Amniotic epithelial cell (primary cell): ENCODE measurements at regions not wholly inside any gene's neighbourhood (a gene's known extent, or its start where the extent isn't known, plus 50 kb on each side); places are given as distances from the start of the nearest gene placed in this dataset.

Source experiments
- DNase-seq: peaks from one replicate; pipeline ENCODE4 v3.0.0-alpha.2; 2010; ENCODE audit warnings: low read depth

DNA sequence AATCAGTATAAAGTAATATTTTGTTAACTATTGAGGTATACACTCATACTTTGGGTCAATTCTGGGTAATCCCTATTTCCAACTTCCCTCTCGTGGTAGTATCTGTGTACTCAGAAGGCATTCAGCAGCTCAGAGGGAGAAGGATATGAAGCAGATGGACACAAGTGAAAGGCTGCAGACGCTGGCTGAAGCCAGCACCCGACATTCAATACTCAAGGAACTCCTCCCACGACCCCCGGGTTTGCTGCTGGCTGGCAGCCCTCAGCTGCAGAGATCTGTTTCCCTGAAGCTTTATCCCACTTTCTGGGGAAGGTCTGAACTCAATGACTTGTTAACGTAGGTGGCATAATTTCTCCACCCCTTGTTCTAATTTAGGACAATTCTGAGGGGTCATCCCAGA, 847.3 kb upstream of the SOX11 start:
- no peak for DNase-seq

DNA sequence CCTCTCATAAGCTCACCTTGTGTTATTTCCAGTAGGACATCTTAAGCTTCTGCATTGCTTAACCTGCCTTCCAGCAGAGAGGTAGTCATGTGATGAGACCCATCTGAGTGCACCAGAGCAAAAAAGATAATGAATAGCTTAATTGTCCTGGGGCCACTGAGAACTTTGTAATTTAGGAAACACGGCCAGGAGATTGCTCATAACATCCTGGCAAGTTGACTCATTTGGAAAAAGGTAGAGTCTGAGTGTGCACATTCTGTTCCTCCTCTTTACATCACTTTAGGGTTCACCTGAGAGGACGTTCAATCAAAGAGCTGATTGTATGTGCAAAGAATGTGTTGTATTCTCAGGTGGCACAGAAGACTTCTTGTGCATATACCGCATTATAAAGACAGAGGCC, 830.2 kb upstream of the SOX11 start:
- no peak for DNase-seq

DNA sequence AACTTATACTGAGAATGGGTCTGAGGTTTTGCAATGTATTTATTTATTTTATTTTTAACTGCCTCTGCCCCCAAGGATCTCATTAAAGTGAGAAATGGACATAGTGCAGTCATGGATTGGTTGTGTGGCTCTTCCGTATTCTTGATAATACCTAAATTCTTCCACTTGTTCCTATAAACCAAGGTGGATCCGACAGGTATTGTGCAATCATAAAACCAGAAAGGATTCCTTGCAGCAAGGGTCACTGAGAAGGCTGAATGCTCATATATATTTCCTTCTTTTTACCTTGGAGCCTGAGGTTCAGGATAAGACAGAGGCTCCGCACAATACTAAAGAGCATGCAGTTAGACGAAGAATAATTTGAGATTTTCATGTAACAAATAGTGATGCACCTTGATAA, 826.0 kb upstream of the SOX11 start:
- DNase-seq, result no peak

DNA sequence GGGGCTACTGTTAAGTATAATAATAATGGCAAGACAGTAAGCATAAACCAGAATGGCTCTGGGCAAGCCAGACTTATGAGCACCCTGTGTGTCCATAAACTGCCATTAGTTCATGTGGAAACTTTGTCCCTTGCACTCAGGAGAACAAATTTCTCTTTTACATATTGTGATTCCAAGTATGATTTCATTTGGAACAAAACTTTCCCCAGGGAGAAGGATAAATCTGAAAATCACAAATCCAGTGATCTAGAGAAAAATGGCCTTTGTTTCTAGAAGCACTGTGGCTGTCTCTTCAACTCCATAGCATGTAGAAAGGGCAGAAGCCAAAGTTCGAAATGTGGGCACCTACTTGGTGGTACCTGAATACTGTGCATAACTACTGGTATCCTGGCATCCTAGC, 823.7 kb upstream of the SOX11 start:
- no peak for DNase-seq

DNA sequence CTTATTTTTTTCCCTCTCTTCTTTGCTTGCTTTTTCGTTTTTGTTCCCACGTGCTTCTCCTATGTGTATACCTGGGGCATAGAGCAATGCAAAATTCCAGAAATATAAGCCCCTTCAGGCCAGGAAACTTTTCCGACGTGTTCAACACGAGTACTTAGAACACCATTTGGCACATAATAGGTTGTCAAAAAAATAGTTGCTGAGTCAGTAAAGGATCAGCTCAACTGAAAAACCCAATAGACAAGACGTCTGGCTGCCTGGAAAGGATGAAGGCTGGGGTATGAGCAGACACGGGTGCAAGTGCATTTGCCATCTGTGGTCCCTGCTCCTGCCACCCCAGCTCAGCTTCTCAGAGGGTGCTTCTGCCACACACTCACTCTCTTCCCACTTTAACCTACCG, 823.0 kb upstream of the SOX11 start:
- no peak for DNase-seq

DNA sequence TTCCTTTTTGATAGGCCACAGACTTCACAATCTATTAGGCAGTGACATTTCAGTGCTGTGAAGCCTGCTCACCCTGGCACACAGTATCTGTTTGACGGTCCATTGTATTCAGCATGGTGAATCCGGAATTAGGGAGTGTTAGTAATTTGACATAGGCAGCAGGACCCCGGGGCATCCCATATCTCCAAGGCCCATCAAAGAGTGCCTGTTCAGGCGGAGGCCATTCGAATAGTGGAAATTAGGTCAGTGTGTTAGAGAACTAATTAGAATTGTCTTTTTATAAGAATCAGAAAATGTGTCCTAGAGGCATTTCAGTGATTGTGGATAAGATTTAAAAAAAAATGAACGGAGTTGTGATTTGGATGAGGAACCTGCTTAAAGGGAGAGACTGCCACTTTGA, 818.8 kb upstream of the SOX11 start:
- DNase-seq, result no peak

DNA sequence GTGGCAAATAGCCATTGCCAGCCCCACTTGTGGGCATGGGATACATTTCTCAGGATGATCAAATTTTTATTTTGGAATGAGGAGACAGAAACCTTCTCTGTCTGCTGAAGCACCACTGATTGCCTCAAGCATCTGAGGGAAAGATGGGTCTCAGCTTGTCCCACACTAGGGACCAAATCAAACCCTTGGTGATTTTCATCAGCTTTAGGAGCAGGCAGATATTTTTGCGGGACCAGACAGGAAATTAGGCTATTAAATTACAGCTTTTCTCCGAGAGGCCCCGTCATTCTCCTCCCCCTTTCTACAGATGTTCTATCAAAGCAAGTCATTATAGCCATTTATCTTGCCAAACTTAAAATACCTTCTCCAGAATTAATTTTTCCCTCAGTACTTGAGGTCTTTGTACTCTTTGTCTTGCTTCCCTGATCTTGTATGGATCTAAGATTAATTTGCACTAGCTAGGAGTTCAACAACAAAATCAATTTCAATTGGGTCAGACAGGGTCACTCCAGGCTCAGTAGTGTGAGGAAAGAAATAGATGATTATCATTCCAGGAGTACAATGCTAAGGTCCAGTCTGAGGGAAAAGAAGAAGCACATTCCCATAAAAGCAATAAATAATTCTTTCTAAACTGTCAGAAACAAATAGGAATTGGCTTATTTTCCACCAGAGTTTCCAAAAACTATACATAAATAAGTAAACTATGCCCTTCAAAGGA, 818.1 kb upstream of the SOX11 start:
- no peak for DNase-seq

DNA sequence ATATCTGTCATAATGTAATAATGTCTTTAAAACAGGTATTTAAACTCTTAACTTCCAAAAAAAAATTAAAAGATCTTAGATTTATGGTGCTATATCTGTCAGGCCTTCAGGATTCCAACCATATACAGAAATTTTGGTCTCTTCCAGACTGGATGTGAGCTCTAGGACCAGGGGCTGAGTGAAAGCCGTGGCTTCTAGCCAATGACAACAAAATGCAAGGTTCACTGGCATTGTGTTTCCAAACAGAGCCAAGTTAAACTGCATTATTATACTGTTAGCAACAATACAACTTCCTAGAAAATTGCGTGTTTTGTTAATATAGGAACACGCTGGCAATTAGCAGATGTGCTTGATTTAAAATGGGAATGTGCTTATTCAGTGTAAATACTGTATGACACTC, 809.8 kb upstream of the SOX11 start:
- DNase-seq, result no peak

DNA sequence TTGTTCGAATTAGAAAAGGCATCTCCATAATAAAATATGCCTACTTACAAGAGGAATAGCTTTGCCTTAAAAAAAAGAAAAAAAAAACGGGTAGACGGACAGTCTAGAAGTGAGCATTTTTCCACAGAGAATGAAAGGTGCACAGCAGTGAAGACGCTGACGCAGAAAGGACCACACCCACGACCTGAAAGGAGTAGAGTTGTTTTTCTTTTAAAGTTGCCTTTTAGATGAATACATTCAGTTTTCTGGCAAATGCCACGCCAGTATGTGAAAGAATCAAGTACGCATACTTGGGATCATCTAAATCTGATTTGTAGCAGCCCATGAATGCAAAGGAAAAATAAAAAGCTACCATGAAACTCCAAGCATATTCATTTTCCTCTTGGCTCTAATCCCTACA, 809.2 kb upstream of the SOX11 start:
- DNase-seq, result no peak

DNA sequence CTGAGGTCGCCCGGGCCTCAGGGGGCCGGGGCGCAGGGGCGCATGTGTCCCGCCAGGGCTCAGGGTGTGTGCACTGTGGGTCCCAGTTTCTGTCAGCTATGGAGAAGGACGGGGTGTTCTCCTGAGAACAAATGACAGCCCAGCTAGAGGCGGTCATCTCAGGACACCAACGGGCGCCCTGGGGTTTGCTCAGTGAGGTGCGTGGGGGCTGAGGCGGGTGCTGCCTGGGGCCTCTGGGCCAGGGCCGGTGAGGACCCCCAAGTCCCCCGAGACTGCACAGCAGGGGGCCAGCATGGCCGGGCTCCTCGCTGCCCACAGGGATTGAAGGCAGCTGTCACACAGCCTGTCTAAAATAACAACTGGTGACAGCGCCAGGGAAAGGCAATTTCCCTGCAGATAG, 808.8 kb upstream of the SOX11 start:
- DNase-seq, result no peak

DNA sequence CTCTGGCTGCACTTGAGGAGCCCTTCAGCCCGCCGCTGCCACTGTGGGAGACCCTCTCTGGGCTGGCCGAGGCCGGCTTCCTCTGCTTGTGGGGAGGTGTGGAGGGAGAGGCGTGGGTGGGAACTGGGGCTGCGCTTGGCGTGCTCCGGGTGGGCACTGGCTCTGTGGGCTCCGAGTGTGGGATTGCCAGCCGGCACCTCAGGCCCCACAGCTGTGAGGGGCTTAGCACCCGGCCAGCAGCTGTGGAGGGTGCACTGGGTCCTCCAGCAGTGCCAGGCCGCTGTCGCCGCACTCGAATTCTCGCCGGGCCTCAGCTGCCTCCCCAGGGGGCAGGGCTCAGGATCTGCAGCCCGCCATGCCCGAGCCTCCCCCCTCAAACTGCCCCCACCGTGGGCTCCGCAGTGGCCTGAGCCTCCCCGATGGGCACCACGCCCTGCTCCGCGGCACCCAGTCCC, 808.0 kb upstream of the SOX11 start:
- no peak for DNase-seq

DNA sequence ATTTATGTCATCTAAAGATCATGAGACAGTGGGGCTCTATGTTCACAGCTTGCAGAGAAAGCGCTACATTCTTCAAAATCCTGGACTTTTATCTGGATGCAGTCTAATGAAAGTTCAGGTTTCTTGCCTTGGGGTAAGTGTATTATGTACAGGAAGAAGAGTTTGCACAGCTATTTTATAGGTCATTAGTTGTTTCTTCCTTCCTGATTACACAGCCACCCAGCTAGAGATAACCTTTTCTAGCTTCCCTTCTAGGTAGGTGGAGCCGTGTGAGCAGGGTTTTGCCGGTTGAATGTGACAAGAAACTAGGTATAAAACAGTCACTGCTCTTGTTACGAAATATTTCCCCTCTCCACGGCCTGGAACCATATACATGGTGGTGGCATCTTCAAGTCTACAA, 800.8 kb upstream of the SOX11 start:
- no peak for DNase-seq

DNA sequence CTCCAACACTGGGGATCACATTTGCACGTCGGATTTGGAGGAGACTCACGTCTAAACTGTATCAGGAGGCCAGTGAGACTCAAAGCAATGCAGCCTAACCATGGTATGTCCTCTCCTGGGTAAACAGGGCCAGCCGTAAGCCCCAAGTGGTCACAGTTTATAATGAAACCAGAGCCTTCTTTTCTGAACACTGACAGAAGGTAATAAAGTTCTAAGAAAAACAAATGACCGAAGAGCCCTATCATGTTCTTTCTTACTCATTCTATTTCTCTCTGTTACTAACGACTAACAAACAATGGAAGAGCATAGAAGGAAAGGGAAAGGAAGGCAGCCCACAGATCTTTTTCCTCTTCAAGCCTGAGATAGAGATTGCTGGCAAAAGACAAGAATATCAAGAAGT, 796.8 kb upstream of the SOX11 start:
- DNase-seq, result no peak

DNA sequence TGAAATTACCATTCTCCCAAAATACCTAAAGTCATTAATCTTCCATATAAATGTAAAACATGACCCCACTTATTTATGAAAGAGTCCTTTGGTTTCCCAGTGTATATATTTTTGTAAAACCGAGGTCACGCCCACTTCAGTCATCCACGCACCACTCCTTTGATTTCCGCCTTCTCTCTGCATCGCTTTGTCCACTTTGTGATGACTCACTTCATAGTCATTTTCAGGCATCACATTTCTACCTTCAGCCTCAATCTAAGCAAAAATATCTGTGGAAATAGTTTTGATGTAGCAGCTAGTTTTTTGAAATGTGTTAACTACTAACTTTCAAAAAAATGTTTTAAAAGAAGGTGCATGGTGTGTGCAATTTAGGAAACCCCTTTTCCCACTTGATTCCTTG, 793.5 kb upstream of the SOX11 start:
- no peak for DNase-seq

DNA sequence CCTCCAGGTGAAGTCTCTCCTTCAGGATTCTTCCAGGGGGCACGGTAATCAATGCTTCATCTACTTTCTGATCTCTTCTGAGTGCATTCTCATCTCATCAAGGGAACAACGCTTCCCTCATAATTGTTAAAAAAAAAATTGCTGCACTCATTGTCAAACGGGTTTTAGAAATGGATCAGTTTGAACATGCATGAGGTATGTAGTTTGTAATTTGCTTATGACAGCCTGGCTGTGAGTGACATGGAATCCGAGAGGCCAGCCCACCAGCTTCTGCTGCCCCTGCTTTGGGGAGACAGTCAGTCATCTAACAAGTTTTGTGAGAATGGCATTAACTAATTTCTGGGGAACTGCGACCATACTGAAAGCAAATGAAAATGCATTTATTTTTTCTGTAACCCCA, 791.9 kb upstream of the SOX11 start:
- no peak for DNase-seq

DNA sequence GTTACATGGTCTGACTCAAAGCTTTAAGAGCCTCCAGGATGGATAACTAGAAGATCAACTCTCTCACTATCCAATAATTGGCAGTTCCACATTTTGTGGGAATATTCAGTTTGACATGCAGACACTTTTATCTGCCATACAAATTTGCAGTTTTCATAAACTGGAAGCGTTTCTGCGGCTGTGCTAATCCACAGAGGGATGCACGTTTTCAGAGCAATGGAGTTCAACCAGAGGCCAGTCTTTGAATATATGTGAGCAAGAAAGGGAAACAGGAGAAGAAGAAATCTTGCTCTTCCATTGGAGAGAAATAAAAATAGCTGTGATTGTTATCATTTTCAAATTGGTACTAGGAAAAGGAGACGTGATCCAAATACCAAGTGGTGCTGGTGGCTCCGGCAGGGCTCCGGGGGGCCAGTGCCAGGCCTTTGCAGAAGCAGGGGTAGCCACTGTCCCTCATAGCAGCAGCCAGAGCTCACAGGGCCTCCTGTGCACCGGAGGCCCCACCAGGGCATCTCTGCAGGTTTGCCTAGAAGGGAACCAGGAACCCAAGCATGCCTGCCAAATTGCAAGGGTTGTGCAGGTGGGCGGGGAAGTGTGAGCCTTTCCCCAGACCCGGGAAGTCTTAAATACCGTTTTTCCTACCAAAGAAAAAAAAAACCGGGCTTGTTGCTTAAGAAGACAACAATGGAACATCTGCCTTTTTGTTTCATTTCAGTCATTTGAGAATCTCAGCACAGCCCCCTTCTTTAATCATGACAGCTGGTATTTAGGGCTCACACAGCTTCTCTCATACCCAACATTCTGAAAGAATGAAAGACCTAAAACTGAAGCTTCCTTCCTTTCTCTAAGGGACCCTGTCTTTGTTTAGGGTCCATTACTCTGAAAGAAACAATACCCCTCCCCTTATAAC, 791.1 kb upstream of the SOX11 start:
- no peak for DNase-seq

DNA sequence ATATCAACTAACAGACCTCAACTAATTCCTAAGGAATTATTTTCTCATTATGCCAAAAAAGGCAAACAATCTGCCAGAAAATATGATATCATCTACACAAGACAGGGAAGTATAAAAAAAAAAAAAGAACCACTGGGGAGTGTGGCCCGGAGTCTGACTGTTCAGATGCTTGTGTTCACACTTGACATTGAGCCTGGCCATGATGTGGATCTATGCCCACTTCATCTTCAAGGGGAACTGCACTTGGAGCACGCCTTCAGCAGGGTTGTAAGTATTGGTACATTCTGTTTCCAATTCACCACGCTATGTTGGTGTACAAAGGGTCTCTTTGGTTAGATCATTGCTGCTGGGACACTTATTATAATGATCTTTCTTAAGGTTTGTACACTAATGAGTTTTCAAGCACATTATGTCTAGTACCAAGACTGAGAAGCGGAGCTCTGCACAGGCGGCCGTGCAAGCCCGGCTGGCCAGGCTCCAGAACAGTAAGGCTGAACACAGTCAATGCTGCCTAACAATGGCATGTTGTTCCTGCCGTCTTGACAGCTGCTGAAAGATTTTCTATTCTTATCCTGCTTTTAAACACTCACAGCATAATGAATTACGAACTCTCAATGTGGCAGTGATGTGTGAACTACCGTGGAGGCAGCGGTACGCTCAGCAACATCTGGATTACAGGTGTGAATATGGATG, 788.4 kb upstream of the SOX11 start:
- no peak for DNase-seq

DNA sequence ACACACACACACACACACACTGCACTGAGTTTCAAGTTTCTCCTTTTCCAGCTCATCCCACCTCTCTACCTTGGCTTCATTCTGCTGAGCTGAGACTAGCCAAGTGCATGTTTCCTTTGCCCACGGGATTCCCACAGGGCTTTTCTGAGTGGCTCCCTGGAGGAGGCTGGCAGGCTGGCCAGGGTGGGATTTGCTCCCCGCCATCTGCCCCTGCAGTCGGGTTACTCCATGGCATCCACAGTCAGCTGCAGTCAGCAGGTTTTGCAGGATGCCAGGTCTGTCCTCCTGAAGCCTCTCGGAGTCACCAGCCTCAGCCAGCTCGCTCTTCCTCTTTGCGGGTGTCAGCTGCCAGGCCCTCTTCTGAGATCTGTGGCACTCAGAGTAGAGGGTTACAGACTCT, 783.7 kb upstream of the SOX11 start:
- no peak for DNase-seq

DNA sequence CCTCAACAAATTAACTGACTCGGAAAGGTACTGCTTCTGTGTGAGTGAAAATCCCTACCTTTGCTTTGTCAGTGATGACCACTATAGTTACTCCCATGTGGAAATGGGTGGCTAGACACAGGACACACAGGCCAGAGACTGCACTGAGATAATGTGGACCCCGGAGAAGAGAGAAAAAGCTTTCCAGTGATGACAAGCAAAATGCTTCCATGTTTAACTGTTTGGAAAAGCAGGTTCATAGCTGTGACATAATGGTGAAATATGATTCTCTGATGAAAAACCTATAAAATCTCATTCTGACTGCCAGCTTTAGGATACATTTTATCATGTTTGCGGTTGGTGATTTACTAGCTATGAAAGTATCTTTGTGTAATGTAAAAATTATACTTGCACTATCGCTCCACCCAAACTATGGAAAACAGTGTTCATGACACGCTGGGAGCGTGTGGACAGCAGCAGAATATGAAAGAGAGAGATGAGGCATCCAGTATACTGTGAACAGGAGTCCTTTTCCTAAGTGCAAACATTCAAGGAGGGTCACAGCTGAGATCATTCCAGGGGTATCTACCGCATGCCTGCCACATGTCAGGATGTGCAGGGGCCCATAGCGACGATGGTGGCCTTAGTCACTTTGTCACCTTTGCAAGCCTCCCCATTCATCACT, 782.7 kb upstream of the SOX11 start:
- DNase-seq, result no peak

DNA sequence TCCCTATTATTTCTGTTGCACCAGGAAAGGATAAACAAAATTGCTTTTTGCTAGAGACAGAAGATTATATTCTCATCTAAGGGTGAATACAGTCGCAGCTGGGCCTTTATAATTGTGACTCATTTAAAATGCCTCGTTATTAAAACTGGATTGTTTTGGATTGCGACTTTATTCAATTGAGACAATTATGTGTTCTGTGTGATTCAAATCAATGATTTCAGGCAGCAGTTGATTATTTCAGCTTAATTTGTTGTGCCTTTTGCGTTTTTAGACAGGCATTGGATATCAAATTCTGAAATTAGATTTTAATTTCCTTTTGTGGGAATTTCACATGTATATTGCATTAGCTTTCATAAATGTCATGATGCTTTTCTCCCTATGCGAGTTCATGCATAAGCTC, 778.1 kb upstream of the SOX11 start:
- DNase-seq, result no peak

DNA sequence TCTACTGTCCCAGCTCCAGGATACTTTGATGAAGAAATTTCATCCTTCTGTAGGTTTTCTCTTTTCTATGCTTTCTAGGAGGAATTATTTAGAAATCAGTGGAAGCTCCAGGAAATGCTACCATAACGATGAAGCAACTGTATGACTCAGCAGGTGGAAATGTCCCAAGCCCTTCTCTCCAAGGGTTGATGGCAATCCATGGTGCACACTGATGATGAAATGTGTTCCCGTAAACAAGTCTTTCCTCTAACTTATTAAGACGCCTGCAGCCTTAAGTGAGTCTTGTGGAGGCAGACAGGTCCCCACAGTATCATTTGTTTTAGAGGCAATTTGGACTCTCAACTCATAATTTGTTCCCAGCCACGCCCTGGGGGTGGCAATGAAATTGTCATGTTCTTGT, 777.6 kb upstream of the SOX11 start:
- peak; percentile 3 for DNase-seq

DNA sequence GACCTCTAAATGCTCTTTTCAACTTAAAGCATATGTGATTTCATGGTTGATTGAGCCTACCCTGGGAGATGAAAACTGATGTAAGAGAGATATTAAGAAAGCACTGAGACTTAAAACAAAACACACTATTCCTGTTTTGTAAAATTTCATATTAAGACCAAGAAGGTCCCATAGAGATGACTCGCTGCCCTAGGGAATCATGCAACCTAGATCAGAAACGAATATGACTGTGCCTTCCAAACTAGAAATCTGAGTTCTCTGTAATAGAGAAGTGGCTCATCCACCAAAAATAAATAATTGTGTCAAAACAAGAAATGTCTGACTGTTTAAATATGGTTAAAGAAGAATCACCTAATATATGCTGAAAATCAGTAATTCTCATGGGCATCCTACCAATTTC, 776.8 kb upstream of the SOX11 start:
- DNase-seq, result no peak
